Psoas muscle (tissue), 7 donors: ENCODE measurements at regions not wholly inside any gene's neighbourhood (a gene's known extent, or its start where the extent isn't known, plus 50 kb on each side); places are given as distances from the start of the nearest gene placed in this dataset.

Source experiments
- ATAC-seq, 4 donors: fragments of 200-7000 bp; cut with Tn5 transposase; one replicate each; pipeline ENCODE4 v1.9.1; 2020; ENCODE audit warnings: moderate library complexity in 3 of 4, mild to moderate bottlenecking in 2 of 4
- DNase-seq, 2 donors: peaks; one replicate each; pipeline ENCODE4 v3.0.0-alpha.2; 2020
- H3K27ac ChIP-seq: fragments of 200-600 bp; one replicate; pipeline ENCODE4 v1.8.0; 2022
- H3K27me3 ChIP-seq, 3 donors: fragments of 200-600 bp in 1 of 3; one replicate each; pipeline versions ENCODE4 v1.6.1 to v1.8.0; 2013 to 2022; ENCODE audit warnings: low read length in 2 of 3, mild to moderate bottlenecking in 2 of 3, moderate library complexity in 1 of 3; ENCODE audit not compliant: insufficient read depth in 3 of 3
- H3K36me3 ChIP-seq, 2 donors: fragments of 200-600 bp in 1 of 2; one replicate each; pipeline versions ENCODE4 v1.6.1 to v1.8.0; 2013 to 2022; ENCODE audit warnings: low read depth in 1 of 2, mild to moderate bottlenecking in 1 of 2, moderate library complexity in 1 of 2; ENCODE audit not compliant: insufficient read depth in 1 of 2
- H3K4me1 ChIP-seq: fragments of 200-600 bp; one replicate; pipeline ENCODE4 v1.8.0; 2022
- H3K4me3 ChIP-seq: fragments of 200-600 bp; one replicate; pipeline ENCODE4 v1.8.0; 2022; ENCODE audit warnings: mild to moderate bottlenecking
- H3K9me3 ChIP-seq: fragments of 200-600 bp; one replicate; pipeline ENCODE4 v1.8.0; 2022
- WGBS, 3 donors: extraction: QIAGEN DNeasy Blood & Tissue Kit; methylation state at CpG; one replicate each; pipeline versions ENCODE4 v1.1.6 to v1.1.7; 2013; 5-methylcytosine and 5-hydroxymethylcytosine counted together
- intact Hi-C, 2 donors: fragments of 100-400 bp; cut with DNase I; formaldehyde crosslinking; loops; one replicate each; pipeline versions ENCODE4 v1.11.0 to v1.14.2; 2022
- TF ChIP-seq, protein P1 (sequence below): fragments of 200-600 bp; IDR thresholded peaks from one replicate; pipeline ENCODE4 v1.8.0; 2022; ENCODE audit warnings: antibody characterized with exemption
- donor health status: healthy with polysubstance abuse.
- donor health status: DM: no; HTN: no; CAD: no; lungs with moderate emphysema.
- donor health status: Bipolar disorder and iron deficiency.
- donor health status: healthy.
- donor health status: DM: yes; HTN: yes; CAD: no.
- donor health status: DM: no; HTN: no; CAD: no.
- donor health status: DM: yes; HTN: yes; CAD: no.

DNA sequence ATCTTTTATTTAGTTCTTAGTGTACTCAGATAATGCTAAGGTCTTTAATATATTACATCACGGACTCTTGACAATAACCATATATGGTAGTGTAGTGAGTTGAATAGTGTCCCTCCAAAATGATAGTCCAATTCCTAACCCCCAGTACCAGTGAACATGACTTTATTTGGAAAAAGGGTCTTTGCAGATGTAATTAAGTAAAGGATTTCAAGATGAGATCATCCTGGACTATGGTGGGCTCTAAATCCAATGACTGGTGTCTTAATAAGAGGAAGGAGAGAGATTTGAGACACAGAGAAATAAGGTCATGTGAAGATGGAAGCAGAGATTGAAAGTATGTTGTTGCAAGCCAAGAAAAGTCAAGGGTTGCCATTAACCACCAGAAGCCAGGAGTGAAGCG, 236.5 kb upstream of the DIPK2B start:
- intact Hi-C loops, result no loop called here
- Histone ChIP-seq H3K9me3 (no peaks in the 10 kb centered on the region), H3K36me3 (no peaks in the 10 kb centered on the region), H3K4me1 (no peaks in the 10 kb centered on the region), H3K4me3 (no peak overlapping the region), H3K27ac (no peak overlapping the region), H3K27me3 (peaks cover 0 to 25% (median 0%) of the 10 kb centered on the region in 3 donors)
- 53 to 84% (median 55%) methylated on average over 2 of the region's 2 CpGs for WGBS, 3 donors
- ATAC-seq (no peak), DNase-seq (no peak)
- TF ChIP-seq, protein P1, sequence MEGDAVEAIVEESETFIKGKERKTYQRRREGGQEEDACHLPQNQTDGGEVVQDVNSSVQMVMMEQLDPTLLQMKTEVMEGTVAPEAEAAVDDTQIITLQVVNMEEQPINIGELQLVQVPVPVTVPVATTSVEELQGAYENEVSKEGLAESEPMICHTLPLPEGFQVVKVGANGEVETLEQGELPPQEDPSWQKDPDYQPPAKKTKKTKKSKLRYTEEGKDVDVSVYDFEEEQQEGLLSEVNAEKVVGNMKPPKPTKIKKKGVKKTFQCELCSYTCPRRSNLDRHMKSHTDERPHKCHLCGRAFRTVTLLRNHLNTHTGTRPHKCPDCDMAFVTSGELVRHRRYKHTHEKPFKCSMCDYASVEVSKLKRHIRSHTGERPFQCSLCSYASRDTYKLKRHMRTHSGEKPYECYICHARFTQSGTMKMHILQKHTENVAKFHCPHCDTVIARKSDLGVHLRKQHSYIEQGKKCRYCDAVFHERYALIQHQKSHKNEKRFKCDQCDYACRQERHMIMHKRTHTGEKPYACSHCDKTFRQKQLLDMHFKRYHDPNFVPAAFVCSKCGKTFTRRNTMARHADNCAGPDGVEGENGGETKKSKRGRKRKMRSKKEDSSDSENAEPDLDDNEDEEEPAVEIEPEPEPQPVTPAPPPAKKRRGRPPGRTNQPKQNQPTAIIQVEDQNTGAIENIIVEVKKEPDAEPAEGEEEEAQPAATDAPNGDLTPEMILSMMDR, result no peak

DNA sequence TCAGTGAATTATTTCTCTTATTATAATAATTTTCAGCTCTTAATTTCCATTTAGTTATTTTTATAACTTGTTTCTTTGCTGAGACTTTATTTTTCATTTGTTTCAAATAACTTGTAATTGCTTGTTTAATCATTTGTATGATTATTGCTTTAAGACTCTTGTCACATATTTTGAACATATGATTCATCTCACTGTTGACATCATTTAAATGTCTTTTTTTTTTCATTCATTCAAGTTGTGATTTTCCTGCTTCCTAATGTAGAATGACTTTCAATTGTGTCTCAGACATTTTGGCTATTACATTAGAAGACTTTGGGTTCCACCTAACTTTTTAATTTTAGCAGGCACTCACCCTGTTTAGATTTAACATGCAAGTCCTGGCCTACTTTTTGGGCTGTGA, 234.8 kb upstream of the DIPK2B start:
- Histone ChIP-seq H3K4me1 (no peaks in the 10 kb centered on the region), H3K4me3 (no peak overlapping the region), H3K9me3 (no peaks in the 10 kb centered on the region), H3K27me3 (peaks cover 0 to 25% (median 0%) of the 10 kb centered on the region in 3 donors), H3K27ac (no peak overlapping the region), H3K36me3 (no peaks in the 10 kb centered on the region)
- no peak for ATAC-seq
- intact Hi-C loops, result no loop called here
- TF ChIP-seq, protein P1, result no peak
- no peak for DNase-seq

DNA sequence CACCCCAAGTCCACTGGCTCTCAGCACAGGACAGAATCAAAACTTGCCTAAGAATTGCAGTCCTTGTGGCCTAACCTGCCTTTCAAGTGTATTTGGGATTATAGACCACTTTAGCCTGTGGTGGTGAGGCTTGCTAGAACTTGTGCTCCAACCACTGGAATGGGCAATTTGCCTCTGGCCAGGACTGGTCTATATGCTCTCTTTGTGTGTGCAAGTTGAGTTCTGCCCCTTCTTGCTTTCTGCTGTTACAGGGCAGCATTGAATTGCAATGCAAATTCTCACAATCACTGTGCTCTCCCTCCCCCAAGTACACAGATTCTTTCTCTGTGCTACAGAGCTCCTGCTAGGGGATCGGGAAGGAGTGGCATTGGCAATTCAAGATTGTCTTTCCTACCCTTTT, 233.6 kb upstream of the DIPK2B start:
- intact Hi-C loops, result no loop called here
- TF ChIP-seq, protein P1, result no peak
- DNase-seq (no peak), ATAC-seq (no peak)
- no peaks in the 10 kb centered on the region for H3K4me1 ChIP-seq
- H3K4me3 ChIP-seq, result no peak overlapping the region
- whole genome bisulfite sequencing, 3 donors, result 25 to 67% (median 54%) methylated on average over 1 of the region's 1 CpG
- H3K9me3 ChIP-seq, result no peaks in the 10 kb centered on the region
- H3K36me3 ChIP-seq, result no peaks in the 10 kb centered on the region
- peaks cover 0 to 25% (median 0%) of the 10 kb centered on the region in 3 donors for H3K27me3 ChIP-seq
- H3K27ac ChIP-seq, result no peak overlapping the region

DNA sequence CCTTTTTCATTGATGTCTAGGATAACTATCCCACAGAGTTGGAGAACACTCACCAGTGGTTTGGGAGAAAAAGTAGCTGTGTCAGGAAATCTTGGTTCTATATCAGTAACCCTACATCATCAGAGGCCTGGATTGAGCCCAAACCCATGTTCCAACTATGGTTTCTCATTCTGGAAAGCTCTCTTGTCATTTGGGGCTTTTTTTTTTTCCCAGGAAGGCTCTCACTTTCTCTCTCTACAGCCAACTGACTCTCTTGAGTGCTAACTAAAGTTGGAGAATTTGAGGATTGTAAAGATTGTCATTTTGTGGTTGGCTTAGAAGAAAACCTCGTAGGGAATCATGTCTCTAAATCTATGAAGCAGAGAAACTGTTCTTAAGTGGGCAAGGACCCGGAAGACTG, 228.2 kb upstream of the DIPK2B start:
- peaks cover 0 to 15% (median 0%) of the 10 kb centered on the region in 3 donors for H3K27me3 ChIP-seq
- WGBS, 3 donors, result 51 to 70% (median 69%) methylated on average over 2 of the region's 2 CpGs
- H3K9me3 ChIP-seq, result no peaks in the 10 kb centered on the region
- H3K4me1 ChIP-seq, result no peaks in the 10 kb centered on the region
- H3K4me3 ChIP-seq, result no peak overlapping the region
- TF ChIP-seq, protein P1, result no peak
- no peaks in the 10 kb centered on the region for H3K36me3 ChIP-seq
- no peak for ATAC-seq
- intact Hi-C loops, result no loop called here
- no peak overlapping the region for H3K27ac ChIP-seq
- DNase-seq, result no peak

DNA sequence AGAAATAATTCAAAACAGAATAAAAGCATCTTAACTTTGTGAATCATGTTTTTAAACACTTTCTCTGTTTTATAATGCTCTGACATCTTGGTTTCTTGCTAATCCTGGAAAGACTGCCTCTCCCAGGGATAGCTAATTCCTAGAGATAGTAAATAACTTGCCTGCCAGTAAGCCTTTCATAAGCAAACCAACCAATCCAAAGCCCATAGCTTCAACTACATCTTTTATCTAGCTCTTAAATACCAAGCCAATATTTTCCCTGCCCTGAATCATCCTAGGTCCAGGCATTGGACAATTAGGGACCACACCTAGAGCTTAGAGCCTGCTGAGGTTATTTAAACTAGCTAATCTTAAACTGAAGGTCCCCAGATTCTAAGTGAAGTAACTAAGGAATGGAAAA, 223.7 kb upstream of the DIPK2B start:
- H3K4me1 ChIP-seq, result no peaks in the 10 kb centered on the region
- intact Hi-C loops, result no loop called here
- no peak overlapping the region for H3K27ac ChIP-seq
- H3K9me3 ChIP-seq, result no peaks in the 10 kb centered on the region
- H3K27me3 ChIP-seq, result peaks cover 0 to 6% (median 0%) of the 10 kb centered on the region in 3 donors
- ATAC-seq (no peak), DNase-seq (no peak)
- TF ChIP-seq, protein P1, result no peak
- H3K4me3 ChIP-seq, result no peak overlapping the region
- no peaks in the 10 kb centered on the region for H3K36me3 ChIP-seq
